GM21526 (cell line): ENCODE measurements at regions not wholly inside any gene's neighbourhood (a gene's known extent, or its start where the extent isn't known, plus 50 kb on each side); places are given as distances from the start of the nearest gene placed in this dataset.
"Not testable (repeated sequence)": the region's sequence is repeated elsewhere in the genome, so short reads cannot be mapped to it uniquely, and the experiment has no call there.

Experiments
- ATAC-seq: cut with Tn5 transposase; IDR thresholded peaks from one replicate; pipeline ENCODE4 v1.9.1; 2021; ENCODE audit warnings: moderate library complexity; ENCODE audit not compliant: unreplicated experiment, low FRiP score

DNA sequence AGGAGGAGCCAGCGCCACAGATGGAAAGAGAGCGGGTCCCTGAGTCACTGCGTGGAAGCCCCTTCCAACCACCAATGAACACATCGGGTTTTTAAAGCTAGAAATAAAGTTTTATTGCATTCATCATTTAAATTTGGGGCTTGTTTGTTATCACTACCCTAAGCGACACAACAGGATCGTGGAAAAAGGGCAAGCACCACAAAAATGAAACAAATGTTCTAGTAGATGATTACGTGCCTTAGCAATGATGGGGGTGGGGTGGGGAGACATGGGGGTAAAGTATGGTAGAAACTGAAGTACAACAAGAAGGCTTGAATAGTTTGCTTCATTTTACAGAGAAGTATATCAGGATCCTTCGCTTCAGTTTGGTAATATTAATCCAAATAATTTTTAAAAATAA is 221.6 kb upstream of the ATP10A start:
- no peak for ATAC-seq

DNA sequence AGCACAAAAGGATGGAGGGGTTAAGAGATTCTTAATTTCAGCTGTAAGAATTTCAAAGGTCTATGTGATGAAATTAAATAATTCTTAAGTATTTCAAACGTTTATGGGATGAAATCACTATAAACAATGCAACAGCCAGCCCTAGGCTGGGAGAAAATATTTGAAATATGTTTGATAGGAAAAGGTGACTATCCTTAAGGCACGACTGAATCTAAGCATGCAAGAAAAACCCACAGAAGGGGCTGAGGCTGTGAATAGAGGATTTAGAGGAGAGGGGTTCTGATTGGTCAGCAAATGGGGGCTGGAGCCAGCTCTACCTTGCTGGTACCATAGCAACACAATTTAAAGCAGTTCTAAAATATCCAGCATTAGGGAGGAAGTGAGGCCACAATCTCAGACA is 220.8 kb upstream of the ATP10A start:
- ATAC-seq: no peak

DNA sequence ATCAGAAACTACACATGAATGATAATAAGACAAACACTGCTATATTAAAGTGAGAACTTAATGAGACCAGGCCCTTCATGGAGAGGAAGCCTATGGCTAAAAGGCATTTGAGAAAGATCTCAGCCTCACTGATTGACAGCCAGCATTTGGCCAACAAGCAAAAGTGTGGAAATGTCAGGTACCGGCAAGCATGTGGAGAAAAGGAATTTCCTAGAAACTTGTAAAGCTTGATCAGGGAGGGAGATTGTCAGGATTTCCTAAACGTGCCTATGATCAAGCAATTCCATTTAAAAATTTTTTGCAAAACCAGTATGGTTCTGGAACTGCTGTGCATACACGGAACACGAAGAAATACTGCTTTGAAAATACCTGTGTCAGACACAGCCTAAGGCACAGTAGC is 220.3 kb upstream of the ATP10A start:
- ATAC-seq: no peak

DNA sequence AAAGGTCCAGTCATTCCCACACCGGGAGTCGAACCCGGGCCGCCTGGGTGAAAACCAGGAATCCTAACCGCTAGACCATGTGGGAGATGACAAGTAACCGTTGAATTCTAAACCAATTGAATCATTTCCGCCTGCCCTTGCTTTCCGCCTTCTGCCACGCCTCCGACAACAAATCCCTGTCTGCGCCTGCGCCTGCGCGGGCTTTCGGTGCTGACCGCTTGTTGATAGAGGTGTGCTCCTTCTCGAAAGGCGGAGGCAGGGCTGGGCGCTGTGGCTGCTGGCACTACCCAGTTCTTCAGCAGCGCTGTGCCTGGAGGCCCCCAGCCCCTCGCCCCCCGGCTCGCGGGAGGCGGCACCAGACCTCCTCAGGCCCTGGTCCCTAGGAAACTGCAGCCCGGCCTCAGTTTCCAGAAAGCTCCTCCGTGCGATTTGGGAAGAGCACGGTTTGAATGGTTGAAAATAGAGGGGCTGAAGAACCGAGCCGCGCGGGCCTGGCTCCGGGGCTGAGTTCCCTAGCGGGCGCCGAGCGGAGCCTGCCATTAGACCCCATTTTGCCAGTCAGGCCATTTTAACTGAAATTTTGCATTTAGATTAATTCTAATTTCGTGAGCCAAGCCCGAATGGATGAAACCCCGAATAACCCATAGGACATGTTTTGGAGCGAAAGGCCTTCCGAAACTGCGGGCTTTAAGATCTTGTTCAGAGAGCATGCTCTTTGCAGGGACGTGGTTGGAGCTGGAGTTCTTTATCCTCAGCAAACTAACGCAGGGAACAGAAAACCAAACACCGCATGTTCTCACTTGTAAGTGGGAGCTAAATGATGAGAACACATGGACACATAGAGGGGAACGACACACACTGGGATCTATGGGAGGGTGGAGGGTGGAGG is 219.3 kb upstream of the ATP10A start:
- ATAC-seq: peak; percentile 94

DNA sequence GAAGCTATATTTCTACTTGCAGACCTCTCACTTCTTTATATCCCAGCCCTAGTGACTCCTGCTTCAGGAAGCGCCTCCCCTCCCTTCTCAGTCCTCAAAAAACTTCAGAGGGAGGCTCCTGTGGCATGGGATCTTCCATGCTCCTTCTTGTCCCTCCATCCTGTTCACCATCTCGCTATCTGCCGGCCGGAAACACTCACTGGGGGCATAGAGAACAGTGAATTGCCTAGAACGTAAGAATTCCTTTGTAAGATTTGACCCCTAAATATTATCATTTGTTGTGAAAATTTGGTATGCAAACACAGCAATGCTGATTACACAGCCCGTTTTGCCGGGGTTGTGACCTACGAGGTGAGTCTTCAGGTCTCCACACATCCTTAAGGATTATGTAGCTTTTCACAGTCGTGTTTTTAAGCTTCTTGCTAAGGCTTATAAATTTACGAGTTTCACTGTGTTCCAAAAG is 218.7 kb upstream of the ATP10A start:
- ATAC-seq: no peak

DNA sequence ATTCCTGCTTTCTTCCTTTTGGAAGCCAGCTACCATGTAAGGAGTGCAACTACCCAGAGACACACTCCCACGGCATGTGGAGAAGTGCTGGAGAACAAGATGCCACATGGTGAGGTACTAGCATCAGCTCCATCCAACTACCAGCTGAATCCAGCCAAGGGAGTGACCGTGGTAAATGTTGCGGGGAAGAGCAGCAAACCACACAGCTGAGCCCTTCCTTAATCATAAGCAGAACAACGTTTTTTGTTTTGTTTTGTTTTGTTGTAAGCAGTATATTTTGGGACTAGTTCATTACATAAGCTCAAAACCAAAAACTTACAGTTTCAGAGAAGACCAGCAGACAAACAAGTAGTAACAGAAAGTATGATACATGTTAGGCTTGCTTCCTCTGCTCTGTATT is 212.6 kb upstream of the ATP10A start:
- no peak for ATAC-seq

DNA sequence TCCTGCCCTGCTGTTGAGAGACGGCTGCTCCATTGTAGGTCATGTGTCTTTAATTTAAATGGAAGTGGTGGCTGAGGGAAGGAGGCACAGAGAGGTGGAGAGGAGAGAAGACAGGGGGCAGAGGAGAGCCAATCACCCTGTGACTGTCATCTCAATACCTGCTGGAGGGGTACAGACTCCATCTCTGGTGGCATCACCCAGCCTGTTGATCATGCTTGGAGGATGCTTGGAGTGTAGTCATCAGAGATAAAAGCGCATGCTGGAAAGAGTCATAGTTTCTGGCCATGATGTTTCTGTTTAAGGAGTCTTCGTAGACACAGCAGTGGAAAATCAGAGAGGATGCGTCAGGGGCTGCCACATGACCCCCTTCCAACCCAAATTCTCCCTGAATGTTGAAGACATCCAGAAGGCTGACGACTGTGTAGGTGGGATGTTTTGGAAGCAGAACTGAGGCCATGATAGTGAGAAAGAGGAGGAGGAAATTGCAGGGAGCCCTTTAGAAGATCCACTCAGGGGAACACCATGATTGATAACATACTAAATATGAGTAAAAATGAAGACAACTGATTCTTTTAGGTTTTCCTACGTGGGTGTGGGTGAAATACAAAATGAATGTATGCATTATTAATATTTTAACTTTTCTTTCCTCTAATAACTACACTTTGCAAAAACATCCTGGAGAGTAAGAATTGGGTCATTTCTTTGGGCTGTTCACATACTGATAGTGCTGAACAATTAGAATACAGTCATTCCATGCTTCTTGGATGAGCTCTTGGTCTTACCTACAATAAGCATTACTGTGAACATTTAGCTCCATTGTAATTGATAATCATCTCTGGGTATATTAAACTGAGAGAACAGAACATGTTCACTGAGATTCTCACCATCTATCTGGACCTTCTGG is 210.6 kb upstream of the ATP10A start:
- ATAC-seq: no peak

DNA sequence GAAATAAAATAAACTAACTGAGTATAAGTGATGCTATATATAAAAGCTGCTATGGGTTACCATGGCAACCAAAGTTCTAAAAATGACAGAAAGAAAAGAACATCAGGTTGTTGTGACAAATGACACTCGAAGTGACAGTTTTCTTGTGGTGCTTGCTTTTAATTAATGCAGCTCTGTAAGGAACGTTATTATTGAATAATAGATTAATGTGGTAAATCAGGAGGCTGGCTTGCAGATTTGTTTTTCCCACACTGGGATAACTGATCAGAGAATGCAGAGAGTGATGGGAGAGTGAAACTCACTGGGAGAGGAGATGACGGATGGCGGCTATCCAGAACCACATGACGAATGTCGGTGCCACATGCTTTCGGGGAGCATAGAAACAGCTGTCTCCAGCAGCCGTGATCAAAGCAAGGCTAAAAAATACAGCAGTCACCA is 207.0 kb upstream of the ATP10A start:
- ATAC-seq: no peak

DNA sequence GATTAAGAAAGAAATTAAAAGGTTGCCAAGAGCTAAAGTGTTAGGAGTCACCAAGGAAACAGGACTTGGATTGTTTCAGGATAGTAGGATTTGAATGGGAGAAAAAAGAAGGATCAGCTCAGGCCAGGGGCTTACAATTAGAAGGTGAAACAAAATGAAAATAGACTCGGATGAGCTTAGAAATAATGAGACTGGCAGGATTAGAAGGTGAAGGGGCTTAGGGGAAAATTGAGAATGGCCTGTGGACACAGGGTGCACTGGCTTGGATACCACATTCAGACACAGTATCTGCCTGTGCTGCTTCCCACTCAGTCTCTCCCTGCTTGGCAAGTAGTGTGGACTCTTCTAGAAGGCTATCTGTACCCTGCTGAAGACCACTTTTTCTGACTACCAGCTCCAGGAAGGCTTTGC is 206.1 kb upstream of the ATP10A start:
- no peak for ATAC-seq

DNA sequence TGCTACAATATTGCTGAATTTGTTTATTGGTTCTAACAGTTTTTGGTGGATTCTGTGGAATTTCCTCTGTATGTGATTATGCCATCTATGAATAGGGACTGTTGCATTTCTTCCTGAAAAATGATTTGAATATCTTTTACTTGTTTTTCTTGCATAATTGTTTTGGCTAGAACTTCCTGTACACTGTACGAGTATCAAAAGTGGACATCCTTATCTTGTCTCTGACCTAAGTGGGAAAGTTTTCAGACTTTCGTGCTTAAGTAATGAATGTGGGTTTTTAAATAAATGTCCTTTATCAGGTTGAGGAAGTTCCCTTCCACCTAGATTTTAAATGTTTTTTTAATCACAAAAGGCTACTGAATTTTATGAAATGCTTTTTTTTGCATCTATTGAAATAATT is 203.8 kb upstream of the ATP10A start:
- no peak for ATAC-seq

DNA sequence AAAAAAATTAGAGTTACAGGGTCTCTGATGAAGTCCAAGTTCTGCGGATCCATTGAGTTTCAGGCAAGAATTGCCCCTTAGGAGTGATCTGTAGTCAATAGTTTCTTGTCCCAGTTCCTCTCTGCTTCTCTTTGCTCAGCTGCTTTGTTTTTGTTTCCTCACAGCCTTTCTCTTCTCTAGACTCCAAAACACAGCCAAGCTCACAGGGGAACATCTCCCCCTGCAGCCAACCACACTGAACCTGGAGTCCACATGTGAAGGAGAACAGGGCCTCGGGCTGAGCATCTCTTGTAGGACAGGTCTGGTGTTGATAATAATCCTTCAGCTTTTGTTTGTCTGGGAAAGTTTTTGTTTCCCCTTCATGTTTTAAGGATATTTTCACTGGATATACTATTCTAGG is 202.6 kb upstream of the ATP10A start:
- no peak for ATAC-seq

DNA sequence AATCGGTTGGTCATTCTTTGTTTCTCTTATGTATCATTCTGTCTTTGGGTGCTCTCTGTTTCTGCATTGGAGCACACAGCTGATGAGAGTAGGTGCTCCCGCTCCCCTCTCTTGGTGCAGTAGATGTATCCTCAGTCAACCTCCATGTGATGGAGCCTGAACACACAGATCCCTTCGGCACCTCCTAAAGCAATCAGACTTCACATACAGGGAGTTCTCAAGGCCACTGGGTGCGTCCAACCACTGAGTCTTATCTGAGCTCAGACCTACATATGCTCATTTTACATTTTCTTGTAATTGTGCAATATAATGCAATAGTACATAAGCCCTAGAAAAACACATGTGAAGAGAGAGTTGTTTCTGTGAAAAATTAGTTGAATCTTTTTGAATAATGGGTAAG is 198.1 kb upstream of the ATP10A start:
- no peak for ATAC-seq

DNA sequence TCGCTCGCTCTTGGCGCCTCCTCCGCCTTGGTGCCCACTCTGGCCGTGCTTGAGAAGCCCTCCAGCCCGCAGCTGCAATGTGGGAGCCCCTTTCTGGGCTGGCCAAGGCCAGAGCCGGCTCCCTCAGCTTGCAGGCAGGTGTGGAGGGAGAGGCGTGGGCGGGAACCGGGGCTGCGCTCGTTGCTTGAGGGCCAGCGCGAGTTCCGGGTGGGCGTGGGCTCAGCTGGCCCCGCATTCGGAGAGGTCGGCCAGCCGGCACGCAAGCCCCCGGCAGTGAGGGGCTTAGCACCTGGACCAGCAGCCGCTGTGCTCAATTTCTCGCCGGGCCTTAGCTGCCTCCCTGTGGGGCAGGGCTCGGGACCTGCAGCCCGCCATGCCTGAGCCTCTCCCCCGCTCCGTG is 193.6 kb upstream of the ATP10A start:
- not testable (repeated sequence) for ATAC-seq

DNA sequence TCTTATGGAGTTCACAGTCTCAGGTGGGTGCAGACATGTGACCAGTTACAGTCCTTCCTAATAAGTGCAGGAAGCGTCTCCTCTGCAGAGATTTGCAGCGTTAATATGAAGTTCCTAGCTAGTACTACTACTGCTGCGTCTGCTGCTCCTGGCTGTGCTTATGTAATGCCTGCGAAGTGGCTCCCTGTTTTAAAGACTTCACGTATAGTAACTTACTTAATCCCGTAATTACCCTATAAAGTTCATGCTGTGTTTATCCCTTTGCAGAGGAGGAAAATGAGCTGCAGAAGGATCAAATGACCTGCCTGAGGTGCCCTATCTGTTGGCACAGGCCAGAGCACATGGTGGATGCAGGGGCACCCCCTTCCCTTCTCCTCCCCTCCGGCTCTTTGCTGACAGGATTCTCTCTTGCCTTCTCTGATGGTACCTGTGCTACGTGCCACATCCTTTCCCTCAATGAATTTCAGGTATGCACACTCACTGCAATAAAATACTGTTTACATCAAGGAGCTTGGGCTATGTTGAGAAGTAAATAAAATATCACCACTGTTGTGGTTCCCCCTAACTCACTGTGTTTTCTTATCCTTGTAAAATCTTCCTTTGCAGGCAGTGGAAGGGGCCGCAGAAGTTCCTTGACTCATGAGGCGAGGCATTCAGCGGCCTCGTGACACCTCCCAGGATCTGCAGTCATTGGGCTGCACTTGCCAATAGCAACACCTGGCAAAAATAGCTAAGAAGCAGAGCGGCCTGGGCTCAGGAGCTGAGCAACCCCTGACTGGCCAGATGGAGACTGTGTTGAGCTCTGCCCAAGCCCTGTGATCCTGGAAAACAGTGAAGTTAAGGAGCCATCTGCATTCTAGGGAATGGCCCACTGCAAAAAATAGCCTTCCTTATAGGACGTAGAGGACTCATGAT is 188.9 kb upstream of the ATP10A start:
- ATAC-seq: no peak

DNA sequence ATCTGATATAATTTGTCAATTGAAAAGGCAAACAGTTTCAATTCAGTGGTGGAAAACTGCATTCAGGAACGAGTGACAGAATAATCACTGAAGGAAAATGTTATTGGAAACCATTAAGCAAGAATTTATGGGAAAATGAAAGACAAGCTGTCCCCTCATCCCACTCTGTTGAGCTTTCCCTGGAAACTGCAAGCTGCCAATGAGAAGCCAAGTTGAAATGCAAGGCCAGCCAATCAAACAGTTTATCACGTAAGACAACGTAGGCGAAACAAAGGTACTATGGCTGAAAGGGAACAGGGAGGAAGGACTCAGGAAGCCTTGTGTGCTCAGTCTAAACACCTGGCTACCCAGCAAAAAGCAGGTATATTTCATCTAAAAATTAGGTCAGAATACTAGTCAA is 187.9 kb upstream of the ATP10A start:
- no peak for ATAC-seq

DNA sequence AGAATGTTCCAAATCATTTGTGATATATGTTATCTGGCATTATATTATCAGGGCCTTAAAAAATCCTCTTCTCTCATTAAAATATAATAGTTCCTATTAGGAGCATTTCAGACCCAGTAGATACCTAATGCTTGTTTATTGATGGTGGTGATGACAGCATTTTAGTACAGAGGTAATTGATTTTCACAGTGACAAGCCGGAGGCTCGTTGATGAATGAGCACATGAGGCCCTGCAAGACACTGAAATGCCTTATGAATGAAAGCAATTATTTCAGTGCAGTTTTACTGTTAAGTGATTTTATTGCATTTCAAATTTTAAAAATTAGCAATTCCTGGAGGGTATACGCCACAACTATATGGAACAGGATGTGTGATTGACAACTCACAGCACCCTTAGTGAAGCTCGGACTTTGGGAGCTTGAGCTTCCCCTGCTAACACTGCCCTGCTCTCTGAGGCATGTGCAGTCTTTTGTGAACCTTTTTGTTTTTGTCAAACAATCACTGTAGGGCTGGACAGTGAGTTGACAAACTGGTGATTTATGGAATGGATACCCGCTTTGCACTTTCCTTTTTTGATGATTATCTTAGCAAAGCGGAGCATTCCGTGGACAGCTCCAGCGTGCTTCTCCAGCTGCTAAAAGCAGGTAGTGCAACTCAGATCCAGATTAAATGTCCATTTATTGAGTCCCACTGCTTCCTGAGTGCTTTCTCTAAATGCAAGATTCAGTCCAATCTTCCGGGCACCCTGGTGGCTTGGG is 187.0 kb upstream of the ATP10A start:
- no peak for ATAC-seq

DNA sequence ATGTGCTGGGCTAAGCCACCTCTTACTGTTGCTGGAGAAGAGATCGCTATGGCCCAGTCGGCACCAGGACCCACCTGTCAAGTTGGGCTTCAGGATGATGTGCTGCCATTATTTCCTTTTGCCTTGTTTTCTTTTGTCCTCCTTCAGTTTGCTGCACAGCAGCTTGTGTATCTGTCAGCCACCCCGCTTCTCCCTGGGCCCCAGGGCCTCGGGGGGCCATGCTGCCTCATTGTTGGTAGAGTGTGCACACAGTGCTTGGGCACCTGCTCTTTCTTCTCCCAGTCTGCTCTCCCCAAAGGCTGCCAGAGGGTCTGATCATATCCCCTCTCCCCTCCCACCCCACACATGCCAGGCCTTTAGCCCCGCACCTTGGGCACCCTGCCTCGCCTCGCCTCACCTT is 185.5 kb upstream of the ATP10A start:
- ATAC-seq: no peak

DNA sequence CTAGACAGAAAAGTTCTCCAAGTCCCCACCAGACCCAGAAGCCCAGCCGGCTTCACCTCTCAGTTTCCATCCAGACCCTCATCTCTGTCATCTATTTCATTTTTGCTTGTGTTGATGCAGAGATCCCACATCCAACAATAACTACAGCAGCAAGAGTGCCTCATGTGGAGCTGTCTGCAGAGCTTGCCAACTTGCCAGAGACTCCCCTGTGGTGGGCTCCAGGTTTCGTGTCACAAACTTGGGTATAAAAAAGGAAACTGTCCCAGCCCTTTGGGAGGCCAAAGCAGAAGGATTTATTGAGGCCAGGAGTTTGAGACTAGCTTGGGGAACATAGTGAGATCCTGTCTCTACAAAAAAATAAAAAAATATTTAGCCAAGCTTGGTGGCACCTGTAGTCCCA is 182.4 kb upstream of the ATP10A start:
- ATAC-seq: no peak

DNA sequence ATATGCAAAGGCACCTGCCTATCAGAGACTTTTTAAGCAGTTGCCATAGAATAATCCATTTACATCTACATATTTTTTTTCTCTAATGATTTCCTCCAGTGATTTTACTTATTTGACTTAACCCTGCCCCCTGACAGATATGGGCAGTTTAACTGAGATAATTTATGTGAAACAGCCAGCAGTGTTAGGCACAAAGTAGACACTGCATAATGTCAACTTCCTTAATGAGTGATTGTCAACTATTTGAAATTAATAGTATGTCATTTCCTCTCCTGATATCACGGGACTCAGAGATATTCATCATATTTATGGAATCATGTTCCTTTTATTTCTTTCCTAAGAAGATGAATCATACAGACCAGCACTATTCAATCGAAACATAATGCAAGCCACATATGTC is 179.9 kb upstream of the ATP10A start:
- ATAC-seq: no peak

DNA sequence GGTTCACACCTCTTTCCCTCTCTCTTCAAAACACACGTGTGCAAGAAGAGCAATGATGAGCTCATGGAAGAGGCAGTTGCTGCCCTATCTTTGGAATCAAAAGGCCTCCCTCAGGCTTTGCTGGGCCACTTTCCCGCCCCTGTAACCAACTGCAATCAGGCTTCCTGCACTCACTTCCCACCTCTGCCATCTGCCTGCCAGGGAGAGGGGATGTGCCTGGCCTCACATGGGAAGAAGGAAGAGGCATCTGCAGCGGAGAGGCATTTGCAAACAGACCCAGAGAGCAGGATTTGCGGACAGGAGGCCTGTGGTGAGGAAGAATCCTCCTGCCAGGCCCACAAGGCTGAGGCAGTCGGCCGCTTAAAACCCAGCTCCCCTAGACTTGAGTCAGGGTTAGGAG is 175.6 kb upstream of the ATP10A start:
- ATAC-seq: no peak
